ENCODE measurements at regions not wholly inside any gene's neighbourhood (a gene's known extent, or its start where the extent isn't known, plus 50 kb on each side); places are given as distances from the start of the nearest gene placed in this dataset.

DNA sequence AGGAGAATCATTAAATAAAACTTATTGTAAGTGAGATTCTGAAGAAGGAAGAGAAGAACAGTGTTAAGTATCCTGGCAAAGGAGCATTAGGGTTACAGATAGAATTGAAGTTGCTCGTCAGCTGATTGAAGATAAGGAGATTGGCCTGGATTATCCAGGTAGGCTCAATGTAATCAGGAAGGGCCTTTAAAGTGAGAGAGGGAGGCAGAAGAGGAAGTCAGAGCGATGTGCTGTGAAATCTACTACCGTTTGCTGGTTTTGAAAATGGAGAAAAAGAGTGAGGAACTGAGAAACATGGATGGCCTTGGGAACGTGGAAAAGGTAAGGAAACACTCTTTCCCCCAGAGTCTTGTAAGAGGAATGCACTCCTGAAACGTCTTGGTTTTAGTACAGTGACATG is 245.7 kb downstream of the ANTXR2 start:
- TF ChIP-seq, protein P1, sequence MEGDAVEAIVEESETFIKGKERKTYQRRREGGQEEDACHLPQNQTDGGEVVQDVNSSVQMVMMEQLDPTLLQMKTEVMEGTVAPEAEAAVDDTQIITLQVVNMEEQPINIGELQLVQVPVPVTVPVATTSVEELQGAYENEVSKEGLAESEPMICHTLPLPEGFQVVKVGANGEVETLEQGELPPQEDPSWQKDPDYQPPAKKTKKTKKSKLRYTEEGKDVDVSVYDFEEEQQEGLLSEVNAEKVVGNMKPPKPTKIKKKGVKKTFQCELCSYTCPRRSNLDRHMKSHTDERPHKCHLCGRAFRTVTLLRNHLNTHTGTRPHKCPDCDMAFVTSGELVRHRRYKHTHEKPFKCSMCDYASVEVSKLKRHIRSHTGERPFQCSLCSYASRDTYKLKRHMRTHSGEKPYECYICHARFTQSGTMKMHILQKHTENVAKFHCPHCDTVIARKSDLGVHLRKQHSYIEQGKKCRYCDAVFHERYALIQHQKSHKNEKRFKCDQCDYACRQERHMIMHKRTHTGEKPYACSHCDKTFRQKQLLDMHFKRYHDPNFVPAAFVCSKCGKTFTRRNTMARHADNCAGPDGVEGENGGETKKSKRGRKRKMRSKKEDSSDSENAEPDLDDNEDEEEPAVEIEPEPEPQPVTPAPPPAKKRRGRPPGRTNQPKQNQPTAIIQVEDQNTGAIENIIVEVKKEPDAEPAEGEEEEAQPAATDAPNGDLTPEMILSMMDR (IDR thresholded peaks at IDR 0.05) = no peak
- TF ChIP-seq POLR2A (IDR thresholded peaks at IDR 0.05) = no peak

All from sigmoid colon (tissue), 3 donors.